OCI-LY7 (cell line): ENCODE measurements at regions not wholly inside any gene's neighbourhood (a gene's known extent, or its start where the extent isn't known, plus 50 kb on each side); places are given as distances from the start of the nearest gene placed in this dataset.

Experiments
- CTCF ChIP-seq: fragments of 200-600 bp; sonication (generic); conservative IDR thresholded peaks from 2 replicates; pipeline ENCODE4 v1.5.1; 2014; ENCODE audit warnings: mild to moderate bottlenecking, antibody characterized with exemption, low read length, moderate library complexity, mixed read lengths
- EZH2phosphoT487 ChIP-seq: fragments of 200-600 bp; sonication (generic); IDR thresholded peaks from 2 replicates; pipeline ENCODE4 v1.6.1; 2018; ENCODE audit warnings: low read depth, borderline replicate concordance, mild to moderate bottlenecking, mixed run types, antibody characterized with exemption, low read length, moderate library complexity, mixed read lengths

- TF ChIP-seq CTCF (no peak), EZH2phosphoT487 (no peak)
These were observed 1092.9 kb downstream of the SLITRK5 start for GRCh38 chr13:88764103-88764502.
